Left colon (tissue), 2 donors: ENCODE measurements at regions not wholly inside any gene's neighbourhood (a gene's known extent, or its start where the extent isn't known, plus 50 kb on each side); places are given as distances from the start of the nearest gene placed in this dataset.
A peak's percentile ranks its signal among the peaks of the same experiment; 100 is the strongest.
"Not testable (repeated sequence)": the region's sequence is repeated elsewhere in the genome, so short reads cannot be mapped to it uniquely, and the experiment has no call there.

Experiments
- ATAC-seq: fragments of 200-7000 bp; cut with Tn5 transposase; one replicate; pipeline ENCODE4 v1.9.1; 2020; ENCODE audit warnings: mild to moderate bottlenecking, moderate library complexity
- DNase-seq, 2 donors: peaks; one replicate each; pipeline ENCODE4 v3.0.0-alpha.2; 2020
- intact Hi-C, 2 donors: fragments of 100-400 bp; cut with DNase I in 1 of 2; cut with micrococcal nuclease in 1 of 2; formaldehyde crosslinking; loops; one replicate each; pipeline versions ENCODE4 v1.11.2 to v1.14.0; 2022; cut with DNase I, micrococcal nuclease
- donor health status: DM: no; HTN: no; CAD: no.
- donor health status: DM: yes; HTN: yes; CAD: no.

DNA sequence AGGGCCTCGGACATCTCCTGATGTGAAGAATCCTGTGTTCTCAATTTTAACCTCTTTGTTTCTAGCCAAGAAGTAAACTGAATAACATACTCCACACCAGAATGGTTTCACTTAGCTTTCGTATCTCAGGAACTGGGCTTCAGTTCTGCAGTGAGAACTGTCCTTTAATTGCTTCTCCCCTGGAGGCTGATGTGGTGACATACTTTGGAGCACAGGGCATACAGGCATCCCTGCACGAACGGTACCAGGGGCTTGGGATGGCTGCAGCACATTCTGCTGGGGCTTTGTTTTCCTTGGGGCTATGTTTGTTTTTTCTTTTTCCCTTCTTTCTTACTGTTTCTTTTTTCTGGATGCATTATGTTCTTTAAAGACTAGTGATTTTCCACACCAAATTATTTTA, 230.5 kb downstream of the TM9SF2 start:
- DNase-seq (no peak), ATAC-seq (no peak)
- intact Hi-C loops: no loop called here

DNA sequence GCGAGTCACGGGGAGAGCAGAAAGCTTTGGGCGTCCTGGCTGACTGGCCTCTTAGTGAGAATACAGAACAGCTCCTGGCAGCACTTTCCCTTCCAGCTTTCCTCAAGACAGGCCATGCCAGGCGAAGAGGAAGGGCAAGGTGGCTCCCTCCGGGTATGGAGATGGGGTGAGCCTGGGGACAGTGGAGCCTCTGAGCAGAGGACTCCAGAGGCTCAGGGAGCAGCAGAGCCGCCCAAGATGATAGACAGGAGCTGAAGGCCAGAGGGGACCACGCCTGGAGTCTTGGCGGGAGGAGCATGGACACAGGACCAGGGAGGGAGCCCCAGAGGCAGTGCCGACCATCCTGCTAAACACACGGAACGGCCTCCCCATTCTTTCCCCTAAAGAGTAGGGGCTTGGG, 229.1 kb downstream of the TM9SF2 start:
- no peak for ATAC-seq
- DNase-seq: no peak
- intact Hi-C loops: no loop called here

DNA sequence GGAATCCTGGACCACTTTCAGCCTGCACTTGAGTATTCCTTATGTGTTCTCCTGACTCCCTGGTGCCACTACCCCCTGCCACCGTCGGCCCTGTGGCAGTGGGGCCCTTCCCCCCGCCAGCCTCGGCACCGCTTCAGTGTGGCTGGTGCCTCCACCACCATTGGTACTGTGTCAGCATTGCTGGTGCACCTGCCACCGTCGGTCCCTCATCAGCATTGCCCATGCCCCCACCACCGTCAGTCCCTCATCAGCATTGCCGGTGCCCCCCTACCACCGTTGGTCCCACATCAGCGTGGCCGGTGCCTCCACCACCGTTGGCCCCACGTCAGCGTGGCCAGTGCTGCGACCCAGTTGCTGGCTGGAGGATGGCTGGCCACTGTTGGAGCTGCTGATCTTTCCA, 228.5 kb downstream of the TM9SF2 start:
- no peak for ATAC-seq
- DNase-seq: no peak
- intact Hi-C loops: no loop called here

GRCh38 chr13:99727651-99728050, 226.4 kb downstream of the TM9SF2 start:
- ATAC-seq, DNase-seq, intact Hi-C loops: not testable (repeated sequence)

GRCh38 chr13:99726282-99726894, 225.1 kb downstream of the TM9SF2 start:
- intact Hi-C loops: no loop called here
- DNase-seq: no peak
- no peak for ATAC-seq

GRCh38 chr13:99725644-99726043, 224.4 kb downstream of the TM9SF2 start:
- DNase-seq (no peak), ATAC-seq (no peak)
- intact Hi-C loops: no loop called here

GRCh38 chr13:99724633-99725517, 223.6 kb downstream of the TM9SF2 start:
- peak; percentile 77 for ATAC-seq
- intact Hi-C loops: no loop called here
- no peak for DNase-seq

GRCh38 chr13:99723878-99724277, 222.6 kb downstream of the TM9SF2 start:
- intact Hi-C loops: no loop called here
- DNase-seq (no peak), ATAC-seq (no peak)

GRCh38 chr13:99722931-99723330, 221.7 kb downstream of the TM9SF2 start:
- DNase-seq (no peak), ATAC-seq (no peak)
- intact Hi-C loops: no loop called here

GRCh38 chr13:99722338-99722818, 221.1 kb downstream of the TM9SF2 start:
- no peak for ATAC-seq
- no peak for DNase-seq
- intact Hi-C loops: no loop called here

DNA sequence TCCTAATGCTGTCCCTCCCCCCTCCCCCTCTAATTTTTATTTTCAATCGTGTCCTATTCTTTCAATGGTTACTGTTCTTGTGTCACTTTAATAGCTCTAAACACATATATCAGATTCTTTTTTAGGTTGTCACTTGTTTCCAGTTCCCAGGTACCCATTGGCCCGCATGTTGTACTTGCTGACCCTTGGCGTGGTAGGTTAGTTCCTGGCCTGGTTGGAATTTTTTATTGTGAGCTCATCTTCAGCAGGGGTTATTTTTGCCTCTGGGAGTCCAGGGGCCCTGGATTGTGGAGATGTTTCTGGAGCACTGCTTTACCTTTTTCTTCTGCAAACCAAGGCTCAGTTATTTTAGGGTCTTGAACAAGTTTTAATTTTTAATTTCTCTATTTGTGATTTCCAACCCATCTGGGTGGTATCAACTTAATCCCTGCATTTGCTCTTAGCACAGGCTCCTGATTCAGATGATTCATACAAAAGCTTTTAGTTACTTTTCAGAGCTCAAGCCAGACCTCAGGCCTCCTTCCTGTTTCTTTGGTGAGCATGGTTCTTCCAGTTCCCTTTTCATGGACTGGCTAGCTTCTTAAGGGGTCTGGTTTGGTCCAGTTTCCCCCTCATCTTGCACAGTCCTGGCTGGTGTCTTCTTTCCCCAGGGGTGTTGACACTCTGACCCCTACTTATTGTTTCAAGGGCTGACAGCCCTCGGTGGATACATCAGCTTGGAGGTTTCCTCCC, 220.5 kb downstream of the TM9SF2 start:
- ATAC-seq (no peak), DNase-seq (no peak)
- intact Hi-C loops: no loop called here

DNA sequence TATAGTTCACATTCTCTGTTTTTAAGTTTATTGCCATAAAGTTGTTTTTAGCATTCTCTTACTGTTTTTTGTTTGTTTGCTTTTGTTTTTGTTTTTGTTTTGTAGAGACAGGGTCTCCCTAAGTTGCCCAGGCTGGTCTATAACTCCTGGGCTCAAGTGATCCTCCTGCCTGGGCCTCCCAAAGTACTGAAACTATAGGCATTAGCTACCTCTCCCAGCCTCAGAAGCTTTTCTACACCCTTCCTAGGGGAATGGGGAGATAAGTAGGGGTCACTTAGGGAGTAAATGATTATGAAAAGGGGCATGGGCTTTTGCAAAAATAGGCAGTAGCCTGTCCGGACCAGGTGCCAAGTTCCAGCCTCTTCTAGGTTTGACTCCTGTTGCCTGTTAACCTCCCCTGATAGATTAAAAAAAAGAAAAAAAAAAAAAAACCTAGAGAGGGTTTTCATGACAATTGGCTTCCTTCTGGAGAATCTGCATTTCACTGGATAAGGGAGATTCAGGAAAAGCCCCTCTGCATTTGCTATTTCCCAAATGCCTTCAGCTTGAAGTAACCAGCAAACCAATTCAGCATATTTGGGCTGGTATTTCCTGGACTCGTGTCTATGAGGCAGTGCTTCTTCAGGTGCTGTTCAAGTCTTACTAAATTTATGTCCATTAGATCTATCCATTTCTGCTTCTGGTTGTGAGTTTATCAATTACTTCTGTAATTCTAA, 216.8 kb downstream of the TM9SF2 start:
- no peak for DNase-seq
- intact Hi-C loops: no loop called here

DNA sequence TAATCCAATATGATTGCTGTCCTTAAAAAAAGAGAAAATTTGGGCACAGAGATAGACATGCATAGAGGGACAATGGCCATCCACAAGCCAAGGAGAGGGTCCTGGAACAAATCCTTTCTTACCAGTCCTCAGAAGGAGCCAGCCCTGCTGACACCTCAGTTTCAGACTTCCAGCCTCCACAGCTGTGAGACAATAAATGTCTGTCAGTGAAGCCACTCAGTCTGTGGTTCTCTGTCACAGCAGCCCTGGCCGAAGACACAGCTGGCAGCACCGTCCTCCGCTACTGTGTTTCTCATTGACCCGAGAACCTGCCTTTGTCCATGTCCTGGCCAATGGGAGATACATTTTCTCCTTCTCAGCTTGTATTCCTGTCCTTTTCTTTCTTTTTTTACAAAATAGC, 207.9 kb downstream of the TM9SF2 start:
- ATAC-seq: no peak
- intact Hi-C loops: no loop called here
- DNase-seq: no peak

More for the DNA sequence above, 216.8 kb downstream of the TM9SF2 start:
- ATAC-seq: no peak

GRCh38 chr13:99704390-99704789, 203.1 kb downstream of the TM9SF2 start:
- peak; percentile 76 for ATAC-seq
- intact Hi-C loops: no loop called here

GRCh38 chr13:99703908-99704307, 202.6 kb downstream of the TM9SF2 start:
- DNase-seq: no peak
- intact Hi-C loops: no loop called here
- peak; percentile 48 for ATAC-seq

More at GRCh38 chr13:99704390-99704789, 203.1 kb downstream of the TM9SF2 start:
- no peak for DNase-seq

- intact Hi-C loops: no loop called here
- ATAC-seq (no peak), DNase-seq (no peak)
Measured at GRCh38 chr13:99702687-99703319, 201.5 kb downstream of the TM9SF2 start.

DNA sequence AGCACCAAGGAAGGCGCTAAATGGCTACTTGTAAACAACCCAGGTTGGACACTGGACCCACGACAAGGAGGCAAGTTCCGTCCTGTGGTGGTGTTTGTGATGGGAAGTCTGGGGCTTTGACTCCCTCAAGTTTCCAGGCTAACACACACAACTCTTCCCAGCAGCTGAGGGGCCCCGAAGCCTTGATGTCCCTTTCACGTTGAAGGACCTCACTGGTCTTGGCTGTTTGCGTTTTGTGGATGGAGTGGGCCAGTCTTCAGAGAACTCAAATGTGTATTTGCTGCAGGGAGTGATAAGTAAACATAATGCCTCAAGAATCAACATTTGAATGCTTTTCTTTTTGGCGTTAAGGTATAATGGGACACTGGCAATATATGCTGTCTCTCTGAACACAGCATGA, 199.2 kb downstream of the TM9SF2 start:
- intact Hi-C loops: no loop called here

GRCh38 chr13:99698816-99699099, 197.5 kb downstream of the TM9SF2 start:
- DNase-seq: no peak
- ATAC-seq: peak; percentile 54
- intact Hi-C loops: no loop called here

More for the DNA sequence above, 199.2 kb downstream of the TM9SF2 start:
- DNase-seq (no peak), ATAC-seq (no peak)
